Vagina (tissue), 2 donors: ENCODE measurements at regions not wholly inside any gene's neighbourhood (a gene's known extent, or its start where the extent isn't known, plus 50 kb on each side); places are given as distances from the start of the nearest gene placed in this dataset.

Experiments
- DNase-seq, 2 donors: peaks; one replicate each; pipeline ENCODE4 v3.0.0-alpha.2; 2017; ENCODE audit errors: extremely low spot score in 2 of 2
- H3K27ac ChIP-seq: fragments of 200-600 bp; sonication (generic); one replicate; pipeline ENCODE4 v1.5.1; 2019
- H3K27me3 ChIP-seq: fragments of 200-600 bp; sonication (generic); one replicate; pipeline ENCODE4 v1.5.1; 2019
- H3K36me3 ChIP-seq, 2 donors: fragments of 200-600 bp; sonication (generic); one replicate each; pipeline ENCODE4 v1.5.1; 2017 to 2019
- H3K4me1 ChIP-seq: fragments of 200-600 bp; sonication (generic); one replicate; pipeline ENCODE4 v1.5.1; 2019
- H3K4me3 ChIP-seq, 2 donors: fragments of 200-600 bp; sonication (generic); 1 replicate in 1 of 2; 2 replicates in 1 of 2; pipeline ENCODE4 v1.5.1; 2016 to 2019
- H3K9me3 ChIP-seq: fragments of 200-600 bp; sonication (generic); one replicate; pipeline ENCODE4 v1.5.1; 2019
- POLR2A ChIP-seq, 2 donors: fragments of 450-650 bp; IDR thresholded peaks; one replicate each; pipeline ENCODE4 v1.6.1; 2017; ENCODE audit warnings: antibody characterized with exemption in 2 of 2, mild to moderate bottlenecking in 2 of 2, moderate library complexity in 2 of 2
- POLR2AphosphoS5 ChIP-seq, 2 donors: sonication (generic); formaldehyde crosslinking; IDR thresholded peaks; one replicate each; pipeline ENCODE4 v1.9.0; 2017; ENCODE audit warnings: antibody characterized with exemption in 2 of 2, mild to moderate bottlenecking in 2 of 2, low read depth in 1 of 2; ENCODE audit not compliant: insufficient read depth in 1 of 2
- intact Hi-C: fragments of 100-400 bp; cut with DNase I; formaldehyde crosslinking; loops from one replicate; pipeline ENCODE4 v1.15.1; 2023
- TF ChIP-seq, protein P1 (sequence below), 3 experiments: fragments of 450-650 bp in 2 of 3; fragments of 200-600 bp in 1 of 3; sonication (generic) in 1 of 3; IDR thresholded peaks; one replicate each; pipeline ENCODE4 v1.5.1; 2017 to 2019; ENCODE audit warnings: antibody characterized with exemption in 3 of 3, mild to moderate bottlenecking in 2 of 3, moderate library complexity in 2 of 3

DNA sequence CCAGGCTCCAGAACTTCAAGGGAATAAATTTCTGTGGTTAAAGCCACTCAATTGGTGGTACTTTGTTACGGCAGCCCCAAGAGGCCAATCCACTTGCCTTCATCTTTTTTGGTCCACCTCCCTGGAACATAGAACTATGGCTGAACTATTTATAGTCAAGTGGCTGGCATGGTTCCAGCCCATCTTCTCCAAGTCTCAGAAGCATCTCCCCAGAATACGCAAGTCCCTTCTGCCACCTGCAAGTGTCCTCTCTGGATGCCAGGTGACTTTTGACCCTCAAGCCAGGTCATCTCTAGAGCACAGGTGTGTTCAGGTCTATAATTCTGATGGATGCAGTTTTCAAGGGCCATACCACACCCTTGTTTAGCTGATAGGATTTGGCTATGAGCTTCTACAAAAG, 371.5 kb downstream of the AACS start:
- Histone ChIP-seq H3K27me3 (no peaks in the 10 kb centered on the region), H3K9me3 (no peaks in the 10 kb centered on the region), H3K4me3 (no peak overlapping the region), H3K36me3 (no peaks in the 10 kb centered on the region), H3K4me1 (no peaks in the 10 kb centered on the region), H3K27ac (no peak overlapping the region)
- no peak for DNase-seq
- intact Hi-C loops: no loop called here
- TF ChIP-seq POLR2A (IDR thresholded peaks at IDR 0.05) (no peak), POLR2AphosphoS5 (IDR thresholded peaks at IDR 0.05; ENCODE audit: insufficient read depth in 1 of 2, low read depth in 1 of 2) (no peak)
- TF ChIP-seq, protein P1, sequence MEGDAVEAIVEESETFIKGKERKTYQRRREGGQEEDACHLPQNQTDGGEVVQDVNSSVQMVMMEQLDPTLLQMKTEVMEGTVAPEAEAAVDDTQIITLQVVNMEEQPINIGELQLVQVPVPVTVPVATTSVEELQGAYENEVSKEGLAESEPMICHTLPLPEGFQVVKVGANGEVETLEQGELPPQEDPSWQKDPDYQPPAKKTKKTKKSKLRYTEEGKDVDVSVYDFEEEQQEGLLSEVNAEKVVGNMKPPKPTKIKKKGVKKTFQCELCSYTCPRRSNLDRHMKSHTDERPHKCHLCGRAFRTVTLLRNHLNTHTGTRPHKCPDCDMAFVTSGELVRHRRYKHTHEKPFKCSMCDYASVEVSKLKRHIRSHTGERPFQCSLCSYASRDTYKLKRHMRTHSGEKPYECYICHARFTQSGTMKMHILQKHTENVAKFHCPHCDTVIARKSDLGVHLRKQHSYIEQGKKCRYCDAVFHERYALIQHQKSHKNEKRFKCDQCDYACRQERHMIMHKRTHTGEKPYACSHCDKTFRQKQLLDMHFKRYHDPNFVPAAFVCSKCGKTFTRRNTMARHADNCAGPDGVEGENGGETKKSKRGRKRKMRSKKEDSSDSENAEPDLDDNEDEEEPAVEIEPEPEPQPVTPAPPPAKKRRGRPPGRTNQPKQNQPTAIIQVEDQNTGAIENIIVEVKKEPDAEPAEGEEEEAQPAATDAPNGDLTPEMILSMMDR (IDR thresholded peaks at IDR 0.05): no peak

DNA sequence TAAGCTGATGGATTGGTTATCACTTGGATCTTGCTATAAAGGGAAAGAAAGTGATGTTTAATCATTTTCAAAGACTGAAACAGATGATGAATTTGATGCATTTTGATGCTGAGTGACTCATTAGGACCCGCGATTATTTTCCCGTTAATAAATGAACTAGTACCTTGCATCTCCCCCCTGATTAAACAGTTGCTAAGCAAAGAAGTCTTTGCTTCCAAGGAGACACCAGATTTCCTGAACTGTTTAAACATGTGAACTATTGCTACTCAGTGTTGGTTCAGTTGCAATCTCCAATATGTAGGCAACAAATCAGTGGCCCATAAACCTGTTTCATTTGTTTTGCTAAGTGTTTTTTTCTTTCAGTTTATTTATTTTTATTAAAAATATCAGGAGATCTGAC, 375.2 kb downstream of the AACS start:
- Histone ChIP-seq H3K4me1 (no peaks in the 10 kb centered on the region), H3K9me3 (no peaks in the 10 kb centered on the region), H3K4me3 (no peak overlapping the region), H3K27ac (no peak overlapping the region), H3K27me3 (no peaks in the 10 kb centered on the region), H3K36me3 (no peaks in the 10 kb centered on the region)
- TF ChIP-seq POLR2AphosphoS5 (IDR thresholded peaks at IDR 0.05; ENCODE audit: insufficient read depth in 1 of 2, low read depth in 1 of 2): no peak
- TF ChIP-seq, protein P1 (IDR thresholded peaks at IDR 0.05): no peak
- TF ChIP-seq POLR2A (IDR thresholded peaks at IDR 0.05): no peak
- intact Hi-C loops: no loop called here
- no peak for DNase-seq

GRCh38 chr12:125443341-125443740, 378.1 kb downstream of the AACS start:
- intact Hi-C loops: no loop called here
- H3K27me3 ChIP-seq: no peaks in the 10 kb centered on the region
- no peaks in the 10 kb centered on the region for H3K4me1 ChIP-seq
- no peak for TF ChIP-seq POLR2AphosphoS5 (IDR thresholded peaks at IDR 0.05; ENCODE audit: insufficient read depth in 1 of 2, low read depth in 1 of 2)
- TF ChIP-seq POLR2A (IDR thresholded peaks at IDR 0.05): no peak
- TF ChIP-seq, protein P1 (IDR thresholded peaks at IDR 0.05): no peak
- DNase-seq: no peak
- H3K4me3 ChIP-seq: no peak overlapping the region
- H3K27ac ChIP-seq: no peak overlapping the region
- H3K9me3 ChIP-seq: no peaks in the 10 kb centered on the region
- H3K36me3 ChIP-seq: no peaks in the 10 kb centered on the region

DNA sequence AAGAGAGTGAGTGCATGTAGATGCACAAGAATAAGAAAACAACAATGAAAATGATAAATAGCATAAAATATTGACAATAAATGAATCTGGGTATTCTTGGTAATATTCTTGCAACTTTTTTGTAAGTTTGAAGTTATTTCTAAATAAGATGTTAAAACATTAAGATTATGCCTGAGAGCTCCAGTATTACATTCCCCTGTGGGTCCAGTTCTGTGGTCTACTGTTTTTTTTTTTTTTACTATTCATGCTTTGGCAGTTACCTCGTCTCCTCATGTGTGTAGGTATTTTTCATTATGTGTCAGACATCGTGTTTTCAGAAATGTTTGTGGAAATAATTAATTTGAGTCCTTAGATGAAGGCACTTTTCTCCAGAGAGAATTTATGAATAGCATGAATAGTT, 386.2 kb downstream of the AACS start:
- Histone ChIP-seq H3K27me3 (no peaks in the 10 kb centered on the region), H3K36me3 (no peaks in the 10 kb centered on the region), H3K4me3 (no peak overlapping the region), H3K27ac (no peak overlapping the region), H3K4me1 (no peaks in the 10 kb centered on the region), H3K9me3 (no peaks in the 10 kb centered on the region)
- TF ChIP-seq, protein P1 (IDR thresholded peaks at IDR 0.05): no peak
- no peak for TF ChIP-seq POLR2AphosphoS5 (IDR thresholded peaks at IDR 0.05; ENCODE audit: insufficient read depth in 1 of 2, low read depth in 1 of 2)
- TF ChIP-seq POLR2A (IDR thresholded peaks at IDR 0.05): no peak
- DNase-seq: no peak
- intact Hi-C loops: no loop called here

- intact Hi-C loops: no loop called here
- no peaks in the 10 kb centered on the region for H3K9me3 ChIP-seq
- H3K36me3 ChIP-seq: no peaks in the 10 kb centered on the region
- H3K4me3 ChIP-seq: no peak overlapping the region
- no peaks in the 10 kb centered on the region for H3K4me1 ChIP-seq
- no peak for DNase-seq
- TF ChIP-seq POLR2AphosphoS5 (IDR thresholded peaks at IDR 0.05; ENCODE audit: insufficient read depth in 1 of 2, low read depth in 1 of 2) (no peak), POLR2A (IDR thresholded peaks at IDR 0.05) (no peak)
- TF ChIP-seq, protein P1 (IDR thresholded peaks at IDR 0.05): no peak
- H3K27ac ChIP-seq: no peak overlapping the region
- no peaks in the 10 kb centered on the region for H3K27me3 ChIP-seq
Observed at GRCh38 chr12:125453751-125454150, 388.5 kb downstream of the AACS start.
